SK-N-SH (cell line): ENCODE measurements at regions not wholly inside any gene's neighbourhood (a gene's known extent, or its start where the extent isn't known, plus 50 kb on each side); places are given as distances from the start of the nearest gene placed in this dataset.

ENCODE experiments used
- CTCF ChIA-PET: fragments of 300-600, 350-600 bp; formaldehyde crosslinking; extraction: SDS; loops from one replicate; lab custom pipeline; 2021; lab: Yijun Ruan, JAX
- POLR2A ChIA-PET: fragments of 350-600 bp; sonication (Branson Sonifier 250); formaldehyde crosslinking; extraction: SDS; loops from one replicate; lab custom pipeline; 2020; ENCODE audit warnings: antibody characterized with exemption, inconsistent platforms; lab: Yijun Ruan, JAX
- DNase-seq: peaks from one replicate; pipeline ENCODE4 v3.0.0; 2012
- H2AFZ ChIP-seq: fragments of 200-600 bp; sonication (generic); 2 replicates; pipeline ENCODE4 v1.8.1; 2016; ENCODE audit warnings: antibody characterized with exemption, mild to moderate bottlenecking, low read depth
- H3F3A ChIP-seq: fragments of 200-600 bp; sonication (generic); replicated peaks from 2 replicates; pipeline ENCODE3; 2016; ENCODE audit warnings: antibody characterized with exemption, mild to moderate bottlenecking; ENCODE audit not compliant: insufficient read depth
- H3K27ac ChIP-seq, 2 experiments: fragments of 200-500 bp in 1 of 2; fragments of 200-600 bp in 1 of 2; sonication (Bioruptor generic) in 1 of 2; sonication (generic), shearing (Covaris generic) in 1 of 2; 2 replicates each; pipeline versions ENCODE4 v1.5.1 to v1.6.1; 2014 to 2016; ENCODE audit warnings: low read depth in 2 of 2, inconsistent platforms in 1 of 2, low read length in 1 of 2, mild to moderate bottlenecking in 1 of 2, mixed read lengths in 1 of 2
- H3K27me3 ChIP-seq: fragments of 200-600 bp; sonication (generic), shearing (Covaris generic); 2 replicates; pipeline ENCODE4 v1.6.1; 2016; ENCODE audit warnings: mixed run types; ENCODE audit not compliant: insufficient read depth
- H3K36me3 ChIP-seq, 2 experiments: fragments of 200-500 bp in 1 of 2; fragments of 200-600 bp in 1 of 2; sonication (Bioruptor generic) in 1 of 2; sonication (generic) in 1 of 2; replicated peaks in 1 of 2; 2 replicates each; pipeline versions ENCODE3 to v1.5.1; 2014 to 2016; ENCODE audit warnings: low read length in 1 of 2, mild to moderate bottlenecking in 1 of 2; ENCODE audit not compliant: insufficient read depth in 2 of 2, control insufficient read depth in 1 of 2
- H3K4me1 ChIP-seq, 2 experiments: fragments of 200-500 bp in 1 of 2; fragments of 200-600 bp in 1 of 2; sonication (Bioruptor generic) in 1 of 2; sonication (generic), shearing (Covaris generic) in 1 of 2; 2 replicates each; pipeline versions ENCODE4 v1.5.1 to v1.6.1; 2014 to 2016; ENCODE audit warnings: low read depth in 1 of 2, low read length in 1 of 2, mixed run types in 1 of 2; ENCODE audit not compliant: insufficient read depth in 2 of 2, control insufficient read depth in 1 of 2
- H3K4me2 ChIP-seq: fragments of 200-600 bp; sonication (generic), shearing (Covaris generic); 2 replicates; pipeline ENCODE4 v1.6.1; 2017; ENCODE audit warnings: mixed run types
- H3K4me3 ChIP-seq, 2 experiments: fragments of 200-500 bp in 1 of 2; fragments of 200-600 bp in 1 of 2; sonication (Bioruptor generic) in 1 of 2; sonication (generic), shearing (Covaris generic) in 1 of 2; 2 replicates each; pipeline versions ENCODE4 v1.5.1 to v1.8.1; 2014 to 2016; ENCODE audit warnings: low read depth in 2 of 2, inconsistent platforms in 1 of 2, low read length in 1 of 2, mild to moderate bottlenecking in 1 of 2, mixed read lengths in 1 of 2, moderate library complexity in 1 of 2
- H3K79me2 ChIP-seq: fragments of 200-600 bp; sonication (generic); 2 replicates; pipeline ENCODE4 v1.8.1; 2017; ENCODE audit warnings: mild to moderate bottlenecking; ENCODE audit not compliant: insufficient read depth
- H3K9ac ChIP-seq: fragments of 200-600 bp; sonication (generic); 2 replicates; pipeline ENCODE4 v1.6.1; 2017; ENCODE audit warnings: mixed run types
- H3K9me2 ChIP-seq: fragments of 200-600 bp; sonication (generic); 2 replicates; pipeline ENCODE4 v1.6.1; 2017; ENCODE audit warnings: mixed run types
- H3K9me3 ChIP-seq: fragments of 200-600 bp; sonication (generic); 2 replicates; pipeline ENCODE4 v1.6.1; 2017; ENCODE audit warnings: mixed run types, mild to moderate bottlenecking, moderate library complexity
- H4K20me1 ChIP-seq: fragments of 200-600 bp; sonication (generic); 2 replicates; pipeline ENCODE4 v1.6.1; 2017; ENCODE audit warnings: mild to moderate bottlenecking, mixed run types; ENCODE audit not compliant: insufficient read depth
- EP300 ChIP-seq, 2 experiments: IDR thresholded peaks; 2 replicates each; pipeline versions ENCODE4 v1.4.0 to v1.6.1; 2012; ENCODE audit warnings: borderline replicate concordance in 1 of 2, low read depth in 1 of 2, low read length in 1 of 2
- EZH2phosphoT487 ChIP-seq: fragments of 200-600 bp; sonication (generic); IDR thresholded peaks from 2 replicates; pipeline ENCODE4 v1.6.1; 2017; ENCODE audit warnings: low read depth, mixed run types, mild to moderate bottlenecking, antibody characterized with exemption, moderate library complexity, borderline replicate concordance
- FOXJ3 ChIP-seq: sonication (generic); formaldehyde crosslinking; IDR thresholded peaks from 2 replicates; pipeline ENCODE4 v1.5.1; 2020; ENCODE audit warnings: mild to moderate bottlenecking, missing genetic modification reagents
- GABPA ChIP-seq: IDR thresholded peaks from 2 replicates; pipeline ENCODE4 v1.4.0; 2012; ENCODE audit warnings: low read depth, mild to moderate bottlenecking
- GATA2 ChIP-seq: sonication (generic); formaldehyde crosslinking; IDR thresholded peaks from 2 replicates; pipeline ENCODE4 v1.5.0; 2020; ENCODE audit warnings: mild to moderate bottlenecking, missing genetic modification reagents
- JUND ChIP-seq: IDR thresholded peaks from 2 replicates; pipeline ENCODE4 v1.4.0; 2012
- POLR2AphosphoS5 ChIP-seq: IDR thresholded peaks from 2 replicates; pipeline ENCODE4 v1.6.1; 2012; ENCODE audit warnings: low read depth, low read length
- RAD21 ChIP-seq: IDR thresholded peaks from 2 replicates; pipeline ENCODE4 v1.6.1; 2012; ENCODE audit warnings: mild to moderate bottlenecking, low read length
- RFX5 ChIP-seq: IDR thresholded peaks from 2 replicates; pipeline ENCODE4 v1.6.1; 2012; ENCODE audit warnings: mild to moderate bottlenecking, improper control_type of control experiment, low read length
- SIN3A ChIP-seq: IDR thresholded peaks from 2 replicates; pipeline ENCODE4 v1.6.1; 2012; ENCODE audit warnings: low read depth, mild to moderate bottlenecking, low read length, moderate library complexity, borderline replicate concordance
- SMC3 ChIP-seq: IDR thresholded peaks from 2 replicates; pipeline ENCODE4 v1.6.1; 2012; ENCODE audit warnings: low read depth, low read length, improper control_type of control experiment
- TAF1 ChIP-seq: IDR thresholded peaks from 2 replicates; pipeline ENCODE4 v1.6.1; 2012; ENCODE audit warnings: low read depth, mild to moderate bottlenecking, low read length, moderate library complexity, borderline replicate concordance
- TEAD4 ChIP-seq: IDR thresholded peaks from 2 replicates; pipeline ENCODE4 v1.4.0; 2012; ENCODE audit warnings: mild to moderate bottlenecking, borderline replicate concordance; ENCODE audit not compliant: insufficient read depth
- YY1 ChIP-seq: IDR thresholded peaks from 2 replicates; pipeline ENCODE4 v1.4.0; 2012; ENCODE audit warnings: low read depth, mild to moderate bottlenecking
- WGBS: methylation state at CpG from one replicate; pipeline ENCODE4 v1.1.6; 2017; ENCODE audit warnings: low lambda C conversion rate; 5-methylcytosine and 5-hydroxymethylcytosine counted together
- TF ChIP-seq, protein P1 (sequence below): IDR thresholded peaks from 2 replicates; pipeline ENCODE4; 2012
- TF ChIP-seq, protein P2 (sequence below): fragments of 150-350 bp; IDR thresholded peaks from 2 replicates; pipeline ENCODE4 v1.6.1; 2016; ENCODE audit warnings: mild to moderate bottlenecking, low read depth, low read length
- TF ChIP-seq, protein P3 (sequence below): IDR thresholded peaks from 2 replicates; pipeline ENCODE4 v1.6.1; 2012; ENCODE audit warnings: mild to moderate bottlenecking, low read depth, low read length, moderate library complexity

DNA sequence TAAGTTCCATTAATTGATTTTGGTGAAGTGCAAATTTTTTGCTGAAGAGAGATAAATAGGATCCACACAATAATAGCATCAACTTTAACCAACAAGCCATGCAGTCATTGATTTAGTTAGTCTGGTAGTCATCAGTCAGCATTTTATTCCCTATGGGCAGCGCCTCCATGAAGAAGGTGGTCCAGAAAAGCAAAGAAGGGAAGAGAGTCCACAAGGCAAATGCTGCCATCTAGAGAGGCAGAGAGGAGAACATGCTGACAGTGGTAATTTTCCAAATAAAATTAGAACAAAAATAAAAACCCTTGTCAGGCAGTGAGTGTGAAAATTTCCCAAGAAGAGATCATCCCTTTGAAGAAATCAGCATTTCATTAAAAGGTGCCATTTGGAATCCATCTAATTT lies 366.7 kb upstream of the FAM241A start:
- no peaks in the 10 kb centered on the region for H3K9me3 ChIP-seq
- H3K9me2 ChIP-seq: no peaks in the 10 kb centered on the region
- no peak for TF ChIP-seq GATA2 (CRISPR knock-in tag)
- no peak for TF ChIP-seq TEAD4
- TF ChIP-seq FOXJ3 (CRISPR knock-in tag): no peak
- H3F3A ChIP-seq: no peaks in the 10 kb centered on the region
- no peaks in the 10 kb centered on the region for H3K36me3 ChIP-seq
- ChIA-PET POLR2A (no interaction called here), CTCF (no interaction called here)
- H3K4me3 ChIP-seq: no peak overlapping the region
- no peaks in the 10 kb centered on the region; a peak in 1 of 4 replicates for H3K4me1 ChIP-seq
- H4K20me1 ChIP-seq: no peaks in the 10 kb centered on the region
- no peak overlapping the region for H2AFZ ChIP-seq
- H3K4me2 ChIP-seq: no peak overlapping the region
- 0% methylated on average over 1 of the region's 1 CpG for WGBS
- no peak for DNase-seq
- H3K27ac ChIP-seq: no peak overlapping the region
- no peaks in the 10 kb centered on the region; the same call in 1 of the 2 replicates for H3K27me3 ChIP-seq
- no peak overlapping the region for H3K9ac ChIP-seq
- H3K79me2 ChIP-seq: no peaks in the 10 kb centered on the region

- ChIA-PET CTCF (no interaction called here), POLR2A (no interaction called here)
- TF ChIP-seq FOXJ3 (CRISPR knock-in tag) (no peak), EP300 (IDR thresholded peaks at IDR 0.05; ENCODE audit: borderline replicate concordance in 1 of 2, low read depth in 1 of 2, low read length in 1 of 2) (no peak), TAF1 (no peak), RAD21 (no peak), YY1 (no peak), SIN3A (no peak), RFX5 (no peak), POLR2AphosphoS5 (no peak), SMC3 (no peak), TEAD4 (no peak), EZH2phosphoT487 (no peak), GABPA (no peak), JUND (no peak)
- TF ChIP-seq, protein P1, sequence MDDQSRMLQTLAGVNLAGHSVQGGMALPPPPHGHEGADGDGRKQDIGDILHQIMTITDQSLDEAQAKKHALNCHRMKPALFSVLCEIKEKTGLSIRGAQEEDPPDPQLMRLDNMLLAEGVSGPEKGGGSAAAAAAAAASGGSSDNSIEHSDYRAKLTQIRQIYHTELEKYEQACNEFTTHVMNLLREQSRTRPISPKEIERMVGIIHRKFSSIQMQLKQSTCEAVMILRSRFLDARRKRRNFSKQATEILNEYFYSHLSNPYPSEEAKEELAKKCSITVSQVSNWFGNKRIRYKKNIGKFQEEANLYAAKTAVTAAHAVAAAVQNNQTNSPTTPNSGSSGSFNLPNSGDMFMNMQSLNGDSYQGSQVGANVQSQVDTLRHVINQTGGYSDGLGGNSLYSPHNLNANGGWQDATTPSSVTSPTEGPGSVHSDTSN: no peak
- TF ChIP-seq, protein P2, sequence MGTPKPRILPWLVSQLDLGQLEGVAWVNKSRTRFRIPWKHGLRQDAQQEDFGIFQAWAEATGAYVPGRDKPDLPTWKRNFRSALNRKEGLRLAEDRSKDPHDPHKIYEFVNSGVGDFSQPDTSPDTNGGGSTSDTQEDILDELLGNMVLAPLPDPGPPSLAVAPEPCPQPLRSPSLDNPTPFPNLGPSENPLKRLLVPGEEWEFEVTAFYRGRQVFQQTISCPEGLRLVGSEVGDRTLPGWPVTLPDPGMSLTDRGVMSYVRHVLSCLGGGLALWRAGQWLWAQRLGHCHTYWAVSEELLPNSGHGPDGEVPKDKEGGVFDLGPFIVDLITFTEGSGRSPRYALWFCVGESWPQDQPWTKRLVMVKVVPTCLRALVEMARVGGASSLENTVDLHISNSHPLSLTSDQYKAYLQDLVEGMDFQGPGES: no peak
- TF ChIP-seq, protein P3, sequence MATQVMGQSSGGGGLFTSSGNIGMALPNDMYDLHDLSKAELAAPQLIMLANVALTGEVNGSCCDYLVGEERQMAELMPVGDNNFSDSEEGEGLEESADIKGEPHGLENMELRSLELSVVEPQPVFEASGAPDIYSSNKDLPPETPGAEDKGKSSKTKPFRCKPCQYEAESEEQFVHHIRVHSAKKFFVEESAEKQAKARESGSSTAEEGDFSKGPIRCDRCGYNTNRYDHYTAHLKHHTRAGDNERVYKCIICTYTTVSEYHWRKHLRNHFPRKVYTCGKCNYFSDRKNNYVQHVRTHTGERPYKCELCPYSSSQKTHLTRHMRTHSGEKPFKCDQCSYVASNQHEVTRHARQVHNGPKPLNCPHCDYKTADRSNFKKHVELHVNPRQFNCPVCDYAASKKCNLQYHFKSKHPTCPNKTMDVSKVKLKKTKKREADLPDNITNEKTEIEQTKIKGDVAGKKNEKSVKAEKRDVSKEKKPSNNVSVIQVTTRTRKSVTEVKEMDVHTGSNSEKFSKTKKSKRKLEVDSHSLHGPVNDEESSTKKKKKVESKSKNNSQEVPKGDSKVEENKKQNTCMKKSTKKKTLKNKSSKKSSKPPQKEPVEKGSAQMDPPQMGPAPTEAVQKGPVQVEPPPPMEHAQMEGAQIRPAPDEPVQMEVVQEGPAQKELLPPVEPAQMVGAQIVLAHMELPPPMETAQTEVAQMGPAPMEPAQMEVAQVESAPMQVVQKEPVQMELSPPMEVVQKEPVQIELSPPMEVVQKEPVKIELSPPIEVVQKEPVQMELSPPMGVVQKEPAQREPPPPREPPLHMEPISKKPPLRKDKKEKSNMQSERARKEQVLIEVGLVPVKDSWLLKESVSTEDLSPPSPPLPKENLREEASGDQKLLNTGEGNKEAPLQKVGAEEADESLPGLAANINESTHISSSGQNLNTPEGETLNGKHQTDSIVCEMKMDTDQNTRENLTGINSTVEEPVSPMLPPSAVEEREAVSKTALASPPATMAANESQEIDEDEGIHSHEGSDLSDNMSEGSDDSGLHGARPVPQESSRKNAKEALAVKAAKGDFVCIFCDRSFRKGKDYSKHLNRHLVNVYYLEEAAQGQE: no peak
- no peaks in the 10 kb centered on the region for H3K36me3 ChIP-seq
- DNase-seq: no peak
- H3K27ac ChIP-seq: no peak overlapping the region
- H3K4me2 ChIP-seq: no peak overlapping the region
- no peak overlapping the region for H2AFZ ChIP-seq
- no peaks in the 10 kb centered on the region for H3K9me3 ChIP-seq
- H3K79me2 ChIP-seq: no peaks in the 10 kb centered on the region
- no peak overlapping the region for H3K9ac ChIP-seq
- H3K27me3 ChIP-seq: no peaks in the 10 kb centered on the region; the same call in 1 of the 2 replicates
- H4K20me1 ChIP-seq: no peaks in the 10 kb centered on the region
- H3K4me1 ChIP-seq: no peaks in the 10 kb centered on the region
- H3K4me3 ChIP-seq: no peak overlapping the region
- 15% methylated on average over 2 of the region's 2 CpGs for WGBS
- no peaks in the 10 kb centered on the region for H3F3A ChIP-seq
- H3K9me2 ChIP-seq: no peaks in the 10 kb centered on the region; the same call in 1 of the 2 replicates
Observed at GRCh38 chr4:111780965-111781364, 364.3 kb upstream of the FAM241A start.
